Lower leg skin (tissue), 3 donors: ENCODE measurements at regions not wholly inside any gene's neighbourhood (a gene's known extent, or its start where the extent isn't known, plus 50 kb on each side); places are given as distances from the start of the nearest gene placed in this dataset.
A peak's percentile ranks its signal among the peaks of the same experiment; 100 is the strongest.

Experiments used
- CTCF ChIP-seq, 3 donors: fragments of 450-650 bp; IDR thresholded peaks; one replicate each; pipeline ENCODE4 v1.5.1; 2016; ENCODE audit warnings: antibody characterized with exemption in 3 of 3, mild to moderate bottlenecking in 3 of 3, moderate library complexity in 2 of 3
- POLR2A ChIP-seq, 2 donors: fragments of 450-650 bp; IDR thresholded peaks; one replicate each; pipeline ENCODE4 v1.6.1; 2016 to 2017; ENCODE audit warnings: antibody characterized with exemption in 2 of 2, mild to moderate bottlenecking in 1 of 2, moderate library complexity in 1 of 2

- peak in 1 of 3 donors; percentile 5 for TF ChIP-seq CTCF (IDR thresholded peaks at IDR 0.05)
- no peak for TF ChIP-seq POLR2A (IDR thresholded peaks at IDR 0.05)
These were observed 120.7 kb upstream of the TRIM2 start for GRCh38 chr4:153083447-153083947.
